ENCODE measurements at regions not wholly inside any gene's neighbourhood (a gene's known extent, or its start where the extent isn't known, plus 50 kb on each side); places are given as distances from the start of the nearest gene placed in this dataset.

GRCh38 chr6:21505574-21505990 is 88.0 kb upstream of the SOX4 start:
- TF ChIP-seq CTCF (IDR thresholded peaks at IDR 0.05) (no peak), EP300 (IDR thresholded peaks at IDR 0.05) (no peak), POLR2A (IDR thresholded peaks at IDR 0.05) (no peak)
